Right ventricle myocardium inferior (tissue), 1 donor: ENCODE measurements at regions not wholly inside any gene's neighbourhood (a gene's known extent, or its start where the extent isn't known, plus 50 kb on each side); places are given as distances from the start of the nearest gene placed in this dataset.
"Not testable (repeated sequence)": the region's sequence is repeated elsewhere in the genome, so short reads cannot be mapped to it uniquely, and the experiment has no call there.

ENCODE experiments used
- ATAC-seq: fragments of 200-7000 bp; cut with Tn5 transposase; one replicate; pipeline ENCODE4 v1.9.1; 2020; ENCODE audit warnings: mild to moderate bottlenecking, moderate library complexity
- DNase-seq: peaks from one replicate; pipeline ENCODE4 v3.0.0; 2021; ENCODE audit errors: missing footprints
- intact Hi-C: fragments of 100-400 bp; cut with DNase I; formaldehyde crosslinking; loops from one replicate; pipeline ENCODE4 v1.11.0; 2022
- donor health status: DM: no; HTN: yes; CAD: no; lungs with severe emphysema.

- intact Hi-C loops: no loop called here
- DNase-seq: no peak
Measured at GRCh38 chrX:65610481-65610880, 57.0 kb upstream of the MSN start.

DNA sequence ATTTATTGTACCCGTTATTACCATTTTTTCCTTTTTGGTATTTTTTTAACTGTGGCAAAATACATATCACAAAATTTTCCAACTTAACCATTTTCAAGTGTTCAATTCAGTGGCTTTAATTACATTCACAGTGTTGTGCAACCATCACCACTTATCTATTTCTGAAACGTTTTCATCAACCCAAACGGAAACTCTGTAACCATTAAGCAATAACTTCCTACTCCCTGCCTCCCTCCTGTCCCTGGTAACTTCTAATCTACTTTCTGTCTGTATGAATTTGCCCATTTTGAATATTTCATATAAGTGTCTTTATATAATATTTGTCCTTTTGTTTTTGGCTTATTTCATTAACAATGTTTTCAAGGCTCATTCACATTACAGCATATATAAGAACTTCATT, 57.4 kb upstream of the MSN start:
- intact Hi-C loops: no loop called here
- ATAC-seq: peak; percentile 63
- no peak for DNase-seq

More at GRCh38 chrX:65610481-65610880, 57.0 kb upstream of the MSN start:
- ATAC-seq: no peak

GRCh38 chrX:65609237-65609636, 58.2 kb upstream of the MSN start:
- ATAC-seq (no peak), DNase-seq (no peak)
- intact Hi-C loops: no loop called here

- DNase-seq (no peak), ATAC-seq (no peak)
- intact Hi-C loops: no loop called here
Measured at GRCh38 chrX:65608026-65608425, 59.4 kb upstream of the MSN start.

DNA sequence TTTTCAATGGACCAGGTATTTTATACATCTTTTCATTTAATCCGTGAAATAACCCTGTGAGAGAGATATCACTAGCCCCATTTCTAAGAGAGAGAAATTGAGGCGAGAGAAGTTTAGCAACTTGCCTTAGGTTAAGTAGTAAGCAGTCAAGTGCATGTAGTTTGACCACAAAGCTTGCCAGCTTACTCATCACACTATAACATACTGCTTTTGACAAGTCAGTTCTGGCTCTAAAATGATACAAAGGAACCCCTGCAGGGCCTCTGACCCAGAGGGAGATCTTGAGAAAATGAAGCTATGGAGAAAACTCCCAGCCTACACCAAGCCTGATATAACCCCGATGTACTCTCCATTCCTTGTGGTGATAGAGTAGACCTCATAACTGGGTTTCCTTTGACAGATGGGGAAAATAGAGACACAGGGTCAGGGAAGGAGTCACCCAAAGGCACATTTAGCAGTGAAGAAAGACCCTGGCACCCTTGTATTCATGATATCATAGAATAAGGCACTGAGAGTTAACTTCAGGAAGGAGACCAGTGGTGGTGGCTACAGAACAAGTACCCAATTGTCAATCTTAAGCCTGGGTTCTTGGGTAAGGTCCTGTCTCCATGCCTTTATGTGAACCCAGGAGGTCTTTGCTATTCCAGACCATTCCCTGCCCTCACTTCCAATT, 60.2 kb upstream of the MSN start:
- intact Hi-C loops: no loop called here
- ATAC-seq (no peak), DNase-seq (no peak)

DNA sequence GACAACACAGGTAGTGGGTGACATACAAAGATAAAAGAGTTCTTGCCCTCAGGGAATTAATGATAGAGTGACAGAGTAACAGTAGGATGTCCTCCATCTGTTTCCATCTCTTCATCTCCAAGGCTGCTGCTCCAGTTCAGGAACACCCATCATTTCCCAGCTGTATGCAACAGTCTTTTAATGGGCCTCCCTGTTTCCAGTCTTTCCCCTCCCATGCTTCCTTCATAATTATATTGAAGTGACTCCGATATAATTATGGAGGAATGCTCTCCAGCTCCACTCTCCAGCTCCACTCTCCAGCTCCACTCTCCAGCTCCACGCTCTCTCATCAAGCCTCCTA, 65.3 kb upstream of the MSN start:
- no peak for DNase-seq
- intact Hi-C loops: no loop called here
- ATAC-seq: no peak

- peak; percentile 96 for ATAC-seq
- DNase-seq: peak; percentile 88
- intact Hi-C loops: no loop called here
Measured at GRCh38 chrX:65601530-65602220, 65.8 kb upstream of the MSN start.

- ATAC-seq (no peak), DNase-seq (peak; percentile 21)
- intact Hi-C loops: no loop called here
Measured at GRCh38 chrX:65601126-65601525, 66.3 kb upstream of the MSN start.

DNA sequence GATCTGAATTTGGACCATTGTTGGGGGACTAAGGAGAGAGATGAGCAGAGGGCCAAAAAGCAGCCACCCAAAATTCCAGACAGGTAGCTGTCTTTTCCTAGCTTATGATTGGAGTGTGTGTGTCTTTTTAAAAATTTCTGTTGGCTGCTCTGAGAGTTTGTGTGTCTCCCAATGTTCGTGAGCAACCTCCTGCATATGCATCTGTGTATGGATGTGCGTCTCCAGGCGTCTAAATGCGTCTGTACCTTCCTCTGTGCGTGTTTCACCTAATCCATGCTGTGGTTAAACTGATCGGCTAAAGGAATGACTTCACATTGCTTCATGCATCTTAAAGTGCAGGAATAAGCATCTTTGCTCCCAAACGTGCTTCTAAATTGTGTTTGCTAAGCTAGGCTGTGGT, 65.5 kb upstream of the LAS1L start:
- DNase-seq (no peak), ATAC-seq (no peak)
- intact Hi-C loops: no loop called here

DNA sequence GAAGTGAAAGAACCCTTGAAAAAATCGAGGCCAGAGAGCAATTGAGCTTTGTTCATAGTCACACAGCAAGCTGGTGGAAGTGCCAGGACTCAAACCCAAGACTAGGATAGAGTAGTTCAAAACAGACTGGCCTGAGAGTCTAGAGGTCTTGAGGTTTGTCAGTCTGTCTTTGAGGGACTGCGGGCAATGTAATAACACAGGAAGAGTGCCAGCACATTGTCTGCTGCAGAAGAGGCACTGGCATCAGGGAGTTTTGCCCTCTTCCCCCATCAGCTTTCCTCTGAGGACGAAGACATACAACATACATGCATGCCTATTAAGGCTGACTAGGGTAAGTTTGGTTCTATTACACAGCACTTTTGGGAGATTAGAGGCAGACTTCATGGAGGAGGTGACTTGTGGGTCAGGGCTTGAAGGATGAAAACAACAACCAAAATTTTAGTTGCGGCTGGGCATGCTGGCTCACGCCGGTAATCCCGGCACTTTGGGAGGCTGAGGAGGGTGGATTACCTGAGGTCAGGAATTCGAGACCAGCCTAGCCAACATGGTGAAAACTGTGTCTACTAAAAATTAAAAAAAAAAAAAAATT, 64.1 kb upstream of the LAS1L start:
- intact Hi-C loops: loop anchor here (5.0 kb wide), 3 partner anchors 69 to 389 kb away; partner anchors contain the start of gene MSN
- ATAC-seq (no peak), DNase-seq (no peak)

DNA sequence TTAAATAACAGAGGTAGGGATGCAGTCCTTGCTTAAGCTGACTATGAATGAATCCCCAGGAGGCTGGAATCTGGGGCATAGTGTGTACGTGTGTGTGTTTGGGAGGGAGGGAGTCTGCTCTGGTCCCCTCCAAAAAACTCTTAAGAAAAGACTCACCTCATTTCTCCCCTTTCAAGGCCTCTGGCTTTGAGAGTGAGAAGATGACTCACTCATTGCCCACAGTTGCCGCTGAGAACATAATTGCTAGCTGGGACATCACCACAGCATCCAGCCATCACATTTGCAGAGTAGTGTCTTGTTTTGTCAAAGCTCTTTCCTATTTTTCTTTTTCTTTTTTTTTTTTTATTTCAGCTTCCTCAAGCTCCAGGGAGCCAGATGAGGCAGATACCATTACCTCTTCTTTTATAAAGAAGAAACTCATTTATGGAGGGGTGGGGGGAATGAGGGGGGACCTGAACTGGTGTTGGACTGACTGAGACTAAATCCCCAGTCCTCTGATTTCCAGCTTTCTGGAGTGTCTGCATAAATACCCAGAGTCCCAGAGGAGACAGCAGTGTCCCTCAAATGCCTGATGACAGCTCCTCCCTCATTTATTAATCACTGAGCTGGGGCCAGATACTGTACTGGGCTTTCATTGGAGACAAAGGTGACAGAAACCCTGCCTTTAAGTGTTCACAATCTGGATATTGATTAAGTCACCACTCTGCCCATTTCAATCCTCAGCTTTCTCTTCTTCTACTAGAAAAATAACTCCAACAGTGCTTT, 61.9 kb upstream of the LAS1L start:
- intact Hi-C loops: loop anchor here (5.0 kb wide), 3 partner anchors 71 to 391 kb away; partner anchors contain the start of gene MSN
- DNase-seq (no peak), ATAC-seq (peak; percentile 47)

DNA sequence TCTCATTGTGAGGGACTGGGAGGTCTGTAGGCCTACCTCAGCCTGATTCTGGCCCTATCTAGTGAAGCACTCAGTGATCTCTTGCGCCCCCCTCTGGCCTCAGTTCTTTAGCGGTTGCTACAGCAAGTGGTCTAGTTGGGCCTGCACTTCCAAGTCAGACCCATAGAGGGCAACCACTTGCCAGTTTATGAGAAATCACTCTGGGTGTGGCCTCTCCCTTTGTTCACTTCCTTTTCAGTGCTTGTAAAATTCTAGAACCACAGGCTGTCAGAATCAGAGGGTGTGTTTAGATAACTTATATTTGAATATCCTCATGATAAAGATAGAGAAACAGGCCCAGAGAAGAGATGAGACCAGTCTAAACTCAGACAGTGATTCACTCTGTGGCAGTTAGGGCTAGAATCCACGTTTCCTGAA, 60.9 kb upstream of the LAS1L start:
- ATAC-seq: peak; percentile 94
- DNase-seq: peak; percentile 93
- intact Hi-C loops: loop anchor here (5.0 kb wide), 3 partner anchors 72 to 392 kb away; partner anchors contain the start of gene MSN

DNA sequence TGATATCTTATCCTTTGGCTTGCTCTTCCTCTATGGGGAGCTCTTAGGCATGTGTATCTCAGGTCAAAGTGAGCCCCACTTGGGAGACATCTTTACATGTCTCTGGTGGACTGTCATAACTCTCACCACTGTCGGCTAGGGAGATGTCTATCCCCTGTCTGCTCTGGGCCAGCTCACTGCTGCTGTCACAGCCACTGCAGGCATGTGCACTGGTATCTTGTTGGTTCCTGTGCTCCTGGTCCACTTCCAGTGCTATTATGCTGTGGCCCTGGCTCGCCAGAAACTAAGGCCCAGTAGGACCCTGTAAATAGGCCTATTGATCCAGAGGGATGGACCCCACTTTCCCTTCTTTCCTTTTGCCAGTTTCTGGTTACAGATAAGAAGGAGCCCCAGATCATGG, 56.6 kb upstream of the LAS1L start:
- DNase-seq (no peak), ATAC-seq (no peak)
- intact Hi-C loops: no loop called here

- ATAC-seq: no peak
- intact Hi-C loops: no loop called here
Measured at GRCh38 chrX:65589304-65589703, 54.7 kb upstream of the LAS1L start.

DNA sequence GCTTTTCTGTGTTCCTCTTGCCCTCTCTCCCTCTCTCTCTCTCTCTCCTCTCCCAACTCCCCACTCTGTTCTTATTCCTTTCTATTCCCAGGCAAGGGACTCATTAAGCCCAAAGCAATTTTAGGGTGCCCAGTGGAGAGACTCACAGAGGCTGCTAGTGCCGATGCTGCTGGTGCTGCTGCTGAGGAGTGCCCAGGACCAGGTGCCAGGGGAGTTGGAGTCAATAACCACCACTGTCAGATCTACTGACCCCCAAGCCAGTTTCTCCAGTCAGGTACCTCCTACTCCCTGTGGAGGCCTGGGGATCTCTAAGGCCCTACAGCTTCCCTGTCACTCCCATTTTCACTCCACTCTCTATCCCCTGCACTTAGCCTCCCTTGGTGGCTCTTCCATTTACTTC, 54.2 kb upstream of the LAS1L start:
- intact Hi-C loops: no loop called here
- no peak for ATAC-seq

More at GRCh38 chrX:65589304-65589703, 54.7 kb upstream of the LAS1L start:
- no peak for DNase-seq

DNA sequence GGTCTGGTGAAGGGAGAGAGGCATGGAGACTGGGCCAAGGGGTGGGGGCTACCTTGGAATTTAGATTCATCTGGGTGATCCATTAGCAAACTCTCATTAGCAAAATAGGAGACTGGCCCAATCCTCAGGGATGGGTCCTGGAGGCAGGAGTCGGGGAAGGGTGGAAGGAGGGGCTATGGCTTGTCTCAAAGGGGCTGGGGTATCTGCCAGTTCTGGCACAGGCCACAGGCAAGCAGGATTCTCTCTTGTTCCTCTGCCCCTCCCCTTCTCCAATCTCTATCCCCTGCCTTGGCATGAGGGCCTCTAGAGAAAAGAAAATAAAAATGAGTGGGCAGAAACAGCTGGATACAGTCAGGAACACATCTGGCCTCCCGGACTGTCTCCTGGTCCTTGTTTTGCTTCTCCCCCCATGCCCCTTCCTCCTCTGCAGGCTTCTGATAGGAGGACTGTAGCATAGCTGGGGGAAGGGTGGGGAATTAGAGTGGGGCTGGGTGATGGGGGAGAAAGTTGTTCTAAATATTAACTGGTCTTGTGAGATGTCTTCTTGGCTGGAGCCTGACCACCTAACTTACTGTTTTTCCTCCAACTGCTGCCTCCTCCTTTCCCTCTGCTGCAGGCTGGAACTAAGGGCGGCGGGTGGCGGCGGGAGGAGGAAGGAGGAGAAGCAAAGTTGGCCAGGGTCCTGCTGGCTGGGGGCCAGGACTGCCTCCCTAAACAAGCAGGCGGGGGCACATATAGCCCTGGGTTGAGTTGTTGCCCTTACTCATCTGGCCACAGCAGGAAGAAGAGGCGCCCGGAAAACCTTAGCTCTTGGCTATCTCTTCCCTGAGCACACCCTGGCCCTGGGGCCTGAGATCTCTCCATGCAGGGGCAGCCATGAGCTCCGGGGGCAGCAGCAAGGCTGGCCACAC, 53.3 kb upstream of the LAS1L start:
- ATAC-seq (peak; percentile 82), DNase-seq (peak; percentile 86)
- intact Hi-C loops: no loop called here

More for the DNA sequence above, 54.2 kb upstream of the LAS1L start:
- no peak for DNase-seq

DNA sequence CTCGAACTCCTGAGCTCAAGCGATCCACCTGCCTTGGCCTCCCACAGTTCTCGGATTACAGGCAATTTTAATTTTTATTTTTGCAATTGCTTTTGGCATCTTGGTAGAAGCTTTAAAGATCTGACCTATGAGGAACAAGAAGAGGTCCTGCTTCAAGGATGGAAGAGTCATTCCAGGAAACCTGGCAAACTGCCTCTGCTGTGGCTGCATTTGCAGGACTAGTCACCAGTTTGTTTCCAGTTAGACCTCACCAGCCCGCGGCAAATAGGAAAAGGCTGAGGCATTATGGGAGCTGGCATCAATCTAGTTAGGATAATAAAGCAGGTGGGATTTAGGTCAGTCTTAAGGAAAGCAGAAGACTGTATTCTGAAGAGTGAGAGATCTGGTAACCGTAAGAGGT, 51.9 kb upstream of the LAS1L start:
- DNase-seq (no peak), ATAC-seq (no peak)
- intact Hi-C loops: no loop called here

GRCh38 chrX:65585226-65585625, 50.6 kb upstream of the LAS1L start:
- ATAC-seq, intact Hi-C loops, DNase-seq: not testable (repeated sequence)
